NB4 (cell line): ENCODE measurements at regions not wholly inside any gene's neighbourhood (a gene's known extent, or its start where the extent isn't known, plus 50 kb on each side); places are given as distances from the start of the nearest gene placed in this dataset.

Experiments used
- POLR2A ChIP-seq: IDR thresholded peaks from 2 replicates; pipeline ENCODE4 v1.6.1; 2011; ENCODE audit warnings: mild to moderate bottlenecking; ENCODE audit not compliant: insufficient read length; ENCODE audit errors: extremely low read depth
- TF ChIP-seq, protein P1 (sequence below): IDR thresholded peaks from one replicate; pipeline ENCODE4 v1.5.1; 2012; ENCODE audit warnings: low read depth, low read length

DNA sequence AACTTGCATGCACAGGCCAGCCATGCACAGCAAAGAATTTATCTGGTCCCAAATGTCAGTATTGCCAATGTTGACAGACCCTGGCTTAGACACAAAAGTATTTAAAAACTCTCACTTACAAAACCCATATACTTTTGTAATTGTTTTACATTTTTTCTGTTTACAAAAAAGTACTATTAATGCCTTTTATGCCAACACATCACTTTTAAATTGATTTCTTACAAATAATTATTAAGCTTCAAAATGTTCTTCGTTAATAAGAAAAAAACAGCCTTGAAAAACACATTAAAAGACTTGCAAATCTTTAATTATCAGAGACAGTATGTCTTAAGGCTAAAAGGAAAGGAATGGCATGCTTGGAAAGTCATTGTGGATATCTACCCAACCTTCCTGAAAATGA, 181.3 kb upstream of the TWIST2 start:
- TF ChIP-seq, protein P1, sequence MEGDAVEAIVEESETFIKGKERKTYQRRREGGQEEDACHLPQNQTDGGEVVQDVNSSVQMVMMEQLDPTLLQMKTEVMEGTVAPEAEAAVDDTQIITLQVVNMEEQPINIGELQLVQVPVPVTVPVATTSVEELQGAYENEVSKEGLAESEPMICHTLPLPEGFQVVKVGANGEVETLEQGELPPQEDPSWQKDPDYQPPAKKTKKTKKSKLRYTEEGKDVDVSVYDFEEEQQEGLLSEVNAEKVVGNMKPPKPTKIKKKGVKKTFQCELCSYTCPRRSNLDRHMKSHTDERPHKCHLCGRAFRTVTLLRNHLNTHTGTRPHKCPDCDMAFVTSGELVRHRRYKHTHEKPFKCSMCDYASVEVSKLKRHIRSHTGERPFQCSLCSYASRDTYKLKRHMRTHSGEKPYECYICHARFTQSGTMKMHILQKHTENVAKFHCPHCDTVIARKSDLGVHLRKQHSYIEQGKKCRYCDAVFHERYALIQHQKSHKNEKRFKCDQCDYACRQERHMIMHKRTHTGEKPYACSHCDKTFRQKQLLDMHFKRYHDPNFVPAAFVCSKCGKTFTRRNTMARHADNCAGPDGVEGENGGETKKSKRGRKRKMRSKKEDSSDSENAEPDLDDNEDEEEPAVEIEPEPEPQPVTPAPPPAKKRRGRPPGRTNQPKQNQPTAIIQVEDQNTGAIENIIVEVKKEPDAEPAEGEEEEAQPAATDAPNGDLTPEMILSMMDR, result no peak
- TF ChIP-seq POLR2A, result no peak
